GM19438 (cell line): ENCODE measurements at regions not wholly inside any gene's neighbourhood (a gene's known extent, or its start where the extent isn't known, plus 50 kb on each side); places are given as distances from the start of the nearest gene placed in this dataset.
"Not testable (repeated sequence)": the region's sequence is repeated elsewhere in the genome, so short reads cannot be mapped to it uniquely, and the experiment has no call there.

Experiments
- ATAC-seq: cut with Tn5 transposase; IDR thresholded peaks from one replicate; pipeline ENCODE4 v1.9.1; 2021; ENCODE audit warnings: low read depth; ENCODE audit not compliant: unreplicated experiment

DNA sequence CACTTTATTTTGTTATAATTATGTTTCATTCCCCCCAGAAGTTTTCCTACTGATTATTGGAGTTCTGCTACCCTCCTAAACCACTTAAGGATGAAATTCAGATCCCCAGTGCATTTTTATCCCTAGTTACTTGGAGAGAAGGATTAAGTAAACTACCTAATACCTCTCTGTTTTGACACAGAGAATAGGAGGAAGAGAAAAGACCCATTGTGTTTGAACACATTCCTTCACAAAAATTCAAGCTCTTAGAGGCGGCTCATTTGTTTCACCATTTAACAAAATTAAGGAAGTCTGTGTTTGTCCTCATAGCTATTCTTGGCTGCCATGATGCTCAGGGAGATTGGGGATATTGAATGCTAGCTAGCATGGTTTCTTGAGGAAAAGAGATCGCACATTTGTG lies 492.6 kb downstream of the EBF1 start:
- ATAC-seq: no peak

- no peak for ATAC-seq
Measured at GRCh38 chr5:158606233-158606632, 493.5 kb downstream of the EBF1 start.

DNA sequence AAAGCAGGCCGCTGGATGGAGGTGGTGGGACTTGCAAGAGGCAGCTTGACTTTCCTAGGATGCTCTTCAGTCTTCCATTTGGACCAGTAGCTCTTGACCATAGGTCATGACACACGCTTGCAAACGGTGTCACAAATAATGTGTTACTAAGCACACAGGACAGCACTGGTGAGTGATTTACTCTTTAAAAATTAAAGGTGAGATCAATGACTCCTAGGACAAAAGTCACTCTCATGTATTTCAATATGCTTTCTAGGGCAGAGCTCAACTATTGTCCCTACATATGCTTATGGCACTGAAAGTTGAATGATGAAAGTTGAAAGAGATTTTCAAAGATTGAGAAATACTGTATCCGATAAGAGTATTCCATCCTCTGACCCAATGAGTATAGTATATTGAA lies 496.7 kb downstream of the EBF1 start:
- ATAC-seq: no peak

DNA sequence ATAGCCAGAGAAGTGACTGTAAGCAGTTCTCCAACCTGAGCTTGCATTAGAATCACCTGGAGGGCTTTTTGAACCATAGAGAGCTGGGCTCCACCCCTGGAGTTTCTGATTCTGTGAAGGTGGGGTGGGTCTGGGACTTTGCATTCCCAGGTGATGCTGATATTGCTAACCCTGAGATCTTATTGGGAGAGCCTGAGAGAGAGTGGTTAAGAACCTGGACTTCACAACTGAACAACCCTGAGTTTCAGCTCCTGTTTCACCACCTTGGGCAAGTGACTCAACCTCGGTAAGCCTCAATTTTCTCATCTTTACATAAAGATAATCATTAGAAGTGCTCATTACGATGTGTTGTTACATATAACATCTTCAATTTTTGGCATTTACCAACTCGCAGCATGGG lies 498.6 kb downstream of the EBF1 start:
- ATAC-seq: no peak

DNA sequence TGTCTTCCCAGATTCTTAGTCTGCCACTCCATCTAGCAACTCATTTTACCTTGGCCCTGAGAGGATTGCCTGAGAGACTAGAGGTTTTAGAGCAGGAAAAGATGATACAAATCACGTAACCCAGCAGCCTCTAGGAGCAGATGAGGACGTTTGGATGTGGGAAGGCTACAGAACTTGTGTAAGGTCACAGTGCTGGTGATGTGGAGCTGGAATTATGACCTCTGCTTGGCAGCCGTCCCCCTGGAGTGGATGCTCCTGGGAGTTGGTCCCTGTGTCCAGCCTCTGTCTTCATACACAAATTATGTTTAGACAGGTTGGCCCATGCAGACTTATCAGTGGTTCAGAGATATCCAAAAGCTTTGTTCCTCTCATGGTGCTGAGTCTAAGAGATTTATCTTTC lies 499.0 kb downstream of the EBF1 start:
- no peak for ATAC-seq

DNA sequence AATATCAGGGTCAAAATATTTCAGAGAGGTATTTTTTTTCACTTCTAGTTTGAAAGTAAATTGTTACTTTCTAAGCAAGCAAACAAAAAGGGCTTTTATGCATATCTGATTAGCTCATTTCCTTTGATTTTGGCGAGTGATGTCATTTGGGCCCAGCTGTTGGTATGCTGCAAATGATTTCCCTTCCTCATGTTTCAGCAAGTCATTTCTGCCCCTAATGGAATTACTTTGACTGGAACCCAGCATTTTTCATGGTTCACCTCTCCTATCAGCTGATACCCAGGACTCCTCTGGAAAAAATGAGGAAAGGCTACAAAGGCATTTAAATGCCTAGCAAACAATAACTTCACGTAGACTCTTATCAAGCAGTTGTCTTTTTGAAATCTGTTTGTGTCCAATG lies 500.6 kb downstream of the EBF1 start:
- ATAC-seq: no peak

DNA sequence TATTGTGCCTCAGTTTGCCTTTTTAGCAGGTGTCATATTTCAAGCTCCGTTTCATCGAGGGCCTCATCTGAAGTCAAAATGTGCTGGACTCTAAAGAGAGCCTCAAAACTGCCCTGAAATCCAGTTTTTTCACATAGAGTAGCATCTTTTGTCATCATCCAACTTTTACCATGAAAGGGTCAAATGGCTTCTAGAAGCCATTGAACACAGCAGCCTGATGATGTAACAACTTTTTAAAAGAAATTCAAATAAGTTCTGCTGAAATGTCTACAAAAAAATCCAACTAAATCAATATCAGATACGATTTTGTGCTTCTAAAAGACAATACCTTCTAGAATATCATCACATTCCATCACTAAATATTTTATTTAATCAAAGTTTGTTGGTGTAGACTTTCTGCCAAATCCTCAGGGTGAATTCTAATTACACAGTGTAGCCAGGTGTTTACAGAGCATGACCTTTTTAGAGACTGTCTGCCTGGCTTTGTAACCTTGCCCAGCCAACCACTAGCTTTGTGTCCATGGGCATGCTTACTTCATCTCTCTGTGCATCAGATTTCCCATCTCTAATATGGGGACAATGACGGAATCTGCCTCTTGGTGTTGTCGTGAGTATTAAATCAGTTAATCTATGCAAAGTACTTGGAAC lies 505.0 kb downstream of the EBF1 start:
- ATAC-seq: no peak

DNA sequence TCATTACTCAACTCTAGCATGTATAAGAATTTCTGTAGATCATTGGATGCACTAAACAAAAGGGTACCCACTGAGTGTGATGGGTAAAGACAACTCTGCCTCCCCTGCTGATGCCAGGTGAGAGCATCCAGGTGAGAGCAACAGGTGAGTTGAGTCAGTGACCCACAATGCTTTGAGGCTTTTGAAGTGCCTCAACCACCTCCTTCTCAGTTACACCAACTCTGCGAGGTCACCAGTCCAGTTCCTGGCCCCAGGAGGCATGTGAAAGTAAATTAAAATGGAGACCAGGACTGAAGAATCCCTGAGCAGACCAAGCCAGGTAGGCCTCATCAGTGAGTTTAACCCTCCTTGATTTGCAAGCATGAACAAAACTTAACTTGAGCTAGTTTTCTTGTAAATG lies 505.8 kb downstream of the EBF1 start:
- no peak for ATAC-seq

GRCh38 chr5:158591301-158591863 lies 508.3 kb downstream of the EBF1 start:
- no peak for ATAC-seq

DNA sequence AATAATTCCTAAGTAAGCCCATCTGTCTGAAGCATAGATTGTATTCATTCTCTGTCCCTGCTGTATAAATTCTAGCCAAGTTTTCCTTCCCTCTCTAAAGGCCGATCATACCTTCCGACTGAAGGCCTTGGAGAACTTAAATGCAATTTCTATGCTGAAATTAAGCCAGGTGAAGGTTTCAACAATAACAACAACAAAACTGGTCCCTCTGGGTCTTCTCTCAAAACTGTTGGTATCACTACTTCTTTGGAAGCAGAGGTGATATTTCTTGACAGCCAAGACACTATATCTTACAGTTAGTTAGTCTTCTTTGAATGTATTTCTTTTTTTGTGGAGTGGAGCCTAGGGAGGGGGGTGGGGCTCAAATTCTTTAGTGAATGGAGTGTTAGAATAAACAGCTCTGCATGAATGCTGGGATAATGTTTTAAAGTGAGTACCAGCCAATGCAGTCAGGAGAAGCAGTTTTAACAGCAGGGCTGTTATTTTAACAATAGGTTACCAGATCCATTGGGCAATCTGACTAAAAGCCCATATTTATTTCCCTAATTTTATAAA lies 508.9 kb downstream of the EBF1 start:
- no peak for ATAC-seq

- no peak for ATAC-seq
Measured at GRCh38 chr5:158589939-158590338, 509.8 kb downstream of the EBF1 start.

DNA sequence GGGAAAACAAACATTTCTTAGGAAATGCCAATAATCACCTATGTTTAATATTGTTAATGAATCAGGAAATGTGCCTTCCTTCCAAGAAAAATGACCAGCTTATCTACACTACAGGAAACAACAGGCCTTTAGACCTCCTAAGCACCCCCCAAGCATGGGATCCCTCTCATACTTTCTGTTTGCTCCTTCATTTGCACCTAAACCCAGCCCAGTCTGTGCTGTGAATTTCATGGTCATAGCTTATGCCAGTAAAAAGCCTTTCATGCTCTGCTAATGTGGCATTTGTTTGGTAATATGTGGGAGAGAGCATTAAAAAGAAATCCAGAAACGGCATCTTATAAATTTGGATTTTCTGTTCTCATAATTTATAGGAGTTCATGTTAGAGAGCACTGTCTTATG lies 511.1 kb downstream of the EBF1 start:
- no peak for ATAC-seq

DNA sequence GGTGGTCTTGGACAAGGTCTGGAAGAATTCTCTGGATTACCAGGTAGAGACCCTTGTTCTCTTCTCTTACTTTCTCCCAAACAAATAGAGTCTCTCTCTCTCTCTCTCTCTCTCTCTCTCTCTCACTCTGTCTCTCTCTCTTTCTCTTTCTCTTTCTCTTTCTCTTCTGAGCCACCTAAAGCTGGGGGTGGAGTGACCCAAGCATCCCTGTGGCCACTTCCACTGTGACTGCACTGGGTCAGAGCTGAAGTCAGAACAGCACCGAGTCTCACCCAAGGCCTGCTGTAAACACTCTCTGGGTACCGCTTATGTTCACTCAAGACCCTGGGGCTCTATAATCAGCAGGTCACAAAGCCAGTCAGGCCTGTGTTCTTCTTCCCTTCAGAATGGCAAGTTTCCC lies 513.7 kb downstream of the EBF1 start:
- no peak for ATAC-seq

- not testable (repeated sequence) for ATAC-seq
Measured at GRCh38 chr5:158582669-158583068, 517.0 kb downstream of the EBF1 start.

DNA sequence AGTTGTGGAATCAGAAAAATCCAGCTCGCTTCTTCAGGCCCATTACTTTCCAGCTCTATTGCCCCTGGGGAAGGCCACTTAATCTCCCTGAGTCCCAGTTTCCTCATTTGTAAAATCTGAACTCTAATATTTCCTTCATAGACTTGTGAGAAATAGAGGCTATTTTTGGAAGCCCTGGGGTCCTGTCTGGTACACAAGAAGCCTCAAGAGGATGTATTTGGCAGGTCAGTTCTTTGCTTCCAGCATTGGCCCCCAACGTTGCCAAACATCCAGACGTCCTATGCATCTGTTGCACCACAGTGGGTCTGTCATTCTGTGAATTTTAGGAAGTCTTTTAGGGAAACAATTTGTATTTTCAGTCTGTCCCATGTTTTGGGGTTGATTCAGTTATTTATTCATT lies 525.9 kb downstream of the EBF1 start:
- no peak for ATAC-seq

GRCh38 chr5:158570502-158570901 lies 529.2 kb downstream of the EBF1 start:
- no peak for ATAC-seq

DNA sequence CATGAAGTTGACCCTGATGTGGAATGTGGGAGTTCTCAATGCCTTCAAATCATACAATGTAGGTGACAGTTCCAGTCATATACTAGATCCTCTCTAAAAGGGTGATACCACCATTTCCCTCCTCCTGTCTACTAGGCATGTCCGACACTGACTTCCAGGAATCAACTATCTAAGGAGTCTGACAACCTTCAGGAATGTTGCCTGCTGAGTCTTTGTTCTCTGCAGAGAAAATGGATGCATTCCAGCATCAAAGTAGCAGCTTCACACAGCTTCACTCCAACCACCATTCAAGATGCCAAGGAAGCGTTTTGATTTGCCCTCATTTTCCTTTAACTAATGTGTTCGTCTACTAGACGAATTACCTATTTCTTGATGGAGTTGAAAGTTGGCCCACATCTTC lies 530.2 kb downstream of the EBF1 start:
- ATAC-seq: no peak

DNA sequence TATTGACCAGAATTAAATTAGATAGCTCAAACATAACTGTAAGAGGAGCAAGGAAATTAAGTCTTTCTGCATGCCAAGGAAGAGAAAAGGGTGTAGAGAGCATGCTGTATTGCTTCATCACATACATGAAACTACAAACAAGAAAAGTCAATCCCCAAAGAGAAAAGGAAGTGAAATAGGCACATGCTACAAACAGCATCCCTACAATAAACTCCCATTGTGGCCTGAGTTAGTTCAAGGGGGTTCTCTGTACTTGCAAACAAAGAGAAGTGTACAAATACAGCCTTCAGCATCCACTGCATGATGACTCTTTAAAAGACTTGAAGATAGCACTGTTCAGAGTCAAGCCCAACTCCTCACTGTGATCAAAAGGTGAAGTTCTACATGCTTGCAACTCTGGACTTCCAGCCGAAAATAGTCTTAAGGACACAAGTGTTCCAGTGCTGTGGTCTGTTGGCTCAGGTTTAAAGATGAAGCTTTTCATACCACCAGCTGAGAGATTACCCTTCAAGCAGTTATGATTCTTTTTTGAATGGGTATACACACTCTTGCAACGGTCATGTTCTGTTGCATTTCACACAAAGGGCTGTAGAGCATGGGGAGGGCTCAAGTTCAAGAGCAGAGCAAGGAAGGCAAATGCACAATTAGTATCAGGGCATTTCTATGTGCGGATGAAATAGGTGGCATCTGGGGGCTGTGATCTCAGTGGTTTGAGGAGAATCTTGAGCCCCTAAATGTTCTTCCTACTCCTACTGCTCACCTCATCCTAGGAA lies 534.5 kb downstream of the EBF1 start:
- ATAC-seq: no peak

DNA sequence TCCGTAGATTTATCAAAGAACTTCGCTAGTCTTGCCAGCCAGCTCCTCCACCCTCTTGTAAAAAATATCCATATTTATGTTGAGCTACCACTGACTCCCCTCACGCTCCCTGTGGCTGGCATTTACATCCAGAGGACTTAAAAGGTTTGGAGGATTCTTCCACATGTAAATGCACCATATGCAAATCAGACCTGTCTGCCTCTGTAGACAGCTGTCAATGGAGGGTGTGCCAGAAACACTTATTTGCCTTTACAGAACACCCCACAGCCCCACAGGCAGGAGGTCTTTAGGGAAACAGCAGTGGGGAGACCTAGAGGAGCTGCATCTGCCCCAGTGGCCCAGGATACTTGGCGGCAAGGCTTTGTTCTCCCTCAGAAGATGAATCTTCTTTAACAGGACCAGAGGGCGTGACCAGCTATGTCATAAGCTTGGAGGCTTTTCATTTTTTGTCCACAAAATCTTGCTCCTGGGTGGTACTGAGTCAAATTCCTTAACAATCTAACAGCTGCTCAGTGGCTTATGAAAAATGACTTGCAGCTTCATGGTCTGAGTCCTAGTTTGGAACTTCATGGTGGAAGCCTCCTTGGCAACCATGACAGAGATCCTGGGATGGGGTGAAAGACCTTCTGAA lies 535.8 kb downstream of the EBF1 start:
- no peak for ATAC-seq

GRCh38 chr5:158561562-158562190 lies 538.0 kb downstream of the EBF1 start:
- ATAC-seq: no peak

DNA sequence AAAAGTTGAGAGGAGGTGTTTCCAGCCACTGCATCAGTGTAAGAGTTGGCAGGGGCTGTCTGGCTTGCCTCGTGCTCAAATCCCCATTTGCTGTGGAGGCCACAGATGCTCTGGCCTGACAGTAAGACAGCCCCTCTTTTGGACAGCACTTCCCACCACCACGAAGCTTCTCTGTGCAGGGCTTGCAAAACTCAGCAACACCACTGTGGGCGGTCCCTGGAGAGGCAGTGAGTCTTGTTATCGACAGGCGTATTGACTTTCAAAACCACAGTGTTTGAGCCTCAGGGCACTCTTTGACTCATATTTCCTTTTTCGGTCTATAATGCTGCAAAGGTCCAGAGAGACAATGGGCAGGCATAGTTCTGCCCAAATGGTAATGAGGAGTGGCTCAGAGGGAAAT lies 539.5 kb downstream of the EBF1 start:
- peak; percentile 93 for ATAC-seq
